ENCODE measurements at regions not wholly inside any gene's neighbourhood (a gene's known extent, or its start where the extent isn't known, plus 50 kb on each side); places are given as distances from the start of the nearest gene placed in this dataset.

DNA sequence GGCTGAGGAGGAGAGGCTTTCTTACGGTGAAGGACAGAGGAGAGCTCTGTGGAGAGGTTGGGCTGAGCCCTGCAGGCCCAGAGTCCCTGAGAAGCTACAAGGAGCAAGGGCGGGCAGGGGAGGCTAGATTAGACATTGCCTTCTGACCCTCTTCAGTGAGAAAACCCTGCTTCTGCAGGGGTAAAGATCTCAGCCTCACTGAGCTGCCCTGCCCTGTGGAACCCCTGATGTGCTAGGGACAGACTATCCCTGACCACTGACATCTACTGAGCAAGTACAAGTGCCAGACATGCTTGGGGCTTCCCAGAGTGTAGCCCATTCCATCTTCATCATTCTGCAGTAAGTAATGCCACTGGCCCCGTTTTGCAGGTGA is 111.5 kb downstream of the CYP26B1 start:
- Mint-ChIP-seq H3K9me3 (no peaks in the 10 kb centered on the region), H3K4me3 (no peak overlapping the region), H3K36me3 (ENCODE audit: low read depth) (no peaks in the 10 kb centered on the region), H3K4me1 (no peaks in the 10 kb centered on the region), H3K27ac (no peak overlapping the region), H3K27me3 (no peaks in the 10 kb centered on the region)
- intact Hi-C loops (cut with micrococcal nuclease): no loop called here
- TF ChIP-seq, protein P1, sequence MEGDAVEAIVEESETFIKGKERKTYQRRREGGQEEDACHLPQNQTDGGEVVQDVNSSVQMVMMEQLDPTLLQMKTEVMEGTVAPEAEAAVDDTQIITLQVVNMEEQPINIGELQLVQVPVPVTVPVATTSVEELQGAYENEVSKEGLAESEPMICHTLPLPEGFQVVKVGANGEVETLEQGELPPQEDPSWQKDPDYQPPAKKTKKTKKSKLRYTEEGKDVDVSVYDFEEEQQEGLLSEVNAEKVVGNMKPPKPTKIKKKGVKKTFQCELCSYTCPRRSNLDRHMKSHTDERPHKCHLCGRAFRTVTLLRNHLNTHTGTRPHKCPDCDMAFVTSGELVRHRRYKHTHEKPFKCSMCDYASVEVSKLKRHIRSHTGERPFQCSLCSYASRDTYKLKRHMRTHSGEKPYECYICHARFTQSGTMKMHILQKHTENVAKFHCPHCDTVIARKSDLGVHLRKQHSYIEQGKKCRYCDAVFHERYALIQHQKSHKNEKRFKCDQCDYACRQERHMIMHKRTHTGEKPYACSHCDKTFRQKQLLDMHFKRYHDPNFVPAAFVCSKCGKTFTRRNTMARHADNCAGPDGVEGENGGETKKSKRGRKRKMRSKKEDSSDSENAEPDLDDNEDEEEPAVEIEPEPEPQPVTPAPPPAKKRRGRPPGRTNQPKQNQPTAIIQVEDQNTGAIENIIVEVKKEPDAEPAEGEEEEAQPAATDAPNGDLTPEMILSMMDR (IDR thresholded peaks at IDR 0.05): no peak
- no peak for DNase-seq
- POLR2A ChIA-PET: no interaction called here
- ATAC-seq (ENCODE audit: low read depth): no peak
- CTCF ChIA-PET: no interaction called here

DNA sequence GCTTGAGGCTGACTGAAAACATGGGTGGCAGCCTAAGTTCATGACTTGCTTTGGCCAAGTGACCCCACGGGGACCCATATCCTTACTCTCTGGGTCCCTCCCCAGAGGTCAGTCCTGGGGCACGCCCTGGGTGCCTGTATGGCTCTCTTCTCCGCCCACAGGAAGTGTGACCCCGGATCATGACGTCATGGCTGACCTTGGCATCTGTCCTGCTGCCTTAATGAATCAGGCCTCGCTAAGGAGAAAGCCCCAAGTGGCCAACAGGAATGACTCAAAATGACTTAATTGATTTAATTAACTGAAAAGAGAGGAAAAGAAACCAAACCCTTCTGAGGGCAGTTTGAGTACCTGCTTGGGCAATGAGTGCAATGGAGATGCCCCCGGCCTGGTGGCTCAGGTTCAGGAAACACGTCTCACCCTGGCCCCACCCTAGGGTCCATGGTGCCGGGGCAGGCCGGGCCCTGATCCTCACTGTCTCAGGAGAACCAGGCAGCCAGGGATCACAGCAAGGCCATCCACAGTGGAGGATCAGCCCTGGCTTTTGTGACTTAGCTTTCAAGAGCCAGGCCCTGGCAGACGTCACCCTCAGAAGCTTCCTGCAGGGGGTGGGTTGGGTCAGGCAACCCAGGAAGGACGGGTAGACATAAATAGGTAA is 112.0 kb downstream of the CYP26B1 start:
- H3K9me3 Mint-ChIP-seq: no peaks in the 10 kb centered on the region
- ChIA-PET CTCF (no interaction called here), POLR2A (no interaction called here)
- H3K27me3 Mint-ChIP-seq: no peaks in the 10 kb centered on the region
- no peak for DNase-seq
- TF ChIP-seq, protein P1 (IDR thresholded peaks at IDR 0.05): no peak
- no peak overlapping the region for H3K27ac Mint-ChIP-seq
- H3K4me1 Mint-ChIP-seq: no peaks in the 10 kb centered on the region
- H3K4me3 Mint-ChIP-seq: no peak overlapping the region
- no peak for ATAC-seq (ENCODE audit: low read depth)
- no peaks in the 10 kb centered on the region for H3K36me3 Mint-ChIP-seq (ENCODE audit: low read depth)
- intact Hi-C loops (cut with micrococcal nuclease): no loop called here

DNA sequence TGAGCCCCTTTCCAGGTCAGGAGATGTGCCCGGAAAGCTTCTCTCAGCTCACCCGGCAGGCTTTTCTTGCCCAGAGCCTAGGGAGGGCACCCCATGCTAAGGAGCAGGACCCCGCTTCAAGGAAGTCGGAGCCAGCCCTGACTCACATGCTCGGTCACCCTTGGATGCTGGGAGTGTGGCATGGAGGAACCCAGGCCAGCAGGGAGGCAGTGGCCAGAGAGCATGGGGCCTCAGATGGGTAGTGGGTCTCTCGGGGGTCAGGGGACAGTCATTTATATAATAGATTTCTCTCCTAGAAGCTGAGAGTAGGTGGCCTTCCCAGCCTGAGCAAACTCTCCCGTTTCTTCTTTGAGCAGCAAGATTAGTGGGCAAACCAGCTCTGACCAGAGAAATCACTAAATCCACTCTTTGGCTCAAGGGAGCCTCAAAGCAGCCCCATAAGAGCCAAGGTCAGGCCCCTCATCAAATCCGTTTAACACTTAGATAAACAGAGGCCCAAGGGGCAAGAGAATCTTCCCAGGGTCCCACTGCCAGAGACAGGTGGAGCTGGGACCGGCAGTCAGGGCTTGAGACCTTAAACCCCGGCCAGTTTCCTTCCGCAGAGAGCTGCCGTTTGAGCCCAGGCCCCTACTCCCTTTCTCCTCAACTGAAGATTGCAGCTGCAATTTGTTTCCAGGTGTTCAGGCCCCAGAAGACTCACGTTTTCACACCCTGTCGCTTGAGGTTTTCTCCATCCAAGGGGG is 113.1 kb downstream of the CYP26B1 start:
- no peak overlapping the region for H3K27ac Mint-ChIP-seq
- ATAC-seq (ENCODE audit: low read depth) (no peak), DNase-seq (no peak)
- no peak overlapping the region for H3K4me3 Mint-ChIP-seq
- H3K4me1 Mint-ChIP-seq: no peaks in the 10 kb centered on the region
- no peaks in the 10 kb centered on the region for H3K36me3 Mint-ChIP-seq (ENCODE audit: low read depth)
- no peaks in the 10 kb centered on the region for H3K9me3 Mint-ChIP-seq
- intact Hi-C loops (cut with micrococcal nuclease): no loop called here
- no peaks in the 10 kb centered on the region for H3K27me3 Mint-ChIP-seq
- ChIA-PET CTCF (no interaction called here), POLR2A (no interaction called here)
- TF ChIP-seq, protein P1 (IDR thresholded peaks at IDR 0.05): no peak

DNA sequence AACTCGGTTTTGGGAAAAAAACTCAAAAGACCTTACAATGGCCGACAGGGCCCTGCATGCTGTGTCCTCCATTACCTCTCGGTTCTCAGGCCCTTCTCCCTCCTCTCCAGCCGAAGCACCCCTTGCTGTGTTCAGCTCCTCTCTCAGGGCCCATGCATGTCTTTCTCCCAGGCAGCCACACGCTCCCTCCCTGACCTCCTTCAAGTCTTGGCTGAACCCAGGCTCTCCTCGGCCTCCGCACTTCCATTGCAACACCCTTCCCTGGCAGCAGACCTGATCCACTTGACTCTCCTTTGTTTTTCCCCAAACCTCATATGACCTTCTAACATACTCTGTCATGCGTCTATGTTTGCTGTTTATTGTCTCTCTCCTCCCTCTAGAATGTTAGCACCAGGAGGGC is 114.0 kb downstream of the CYP26B1 start:
- intact Hi-C loops (cut with micrococcal nuclease): no loop called here

DNA sequence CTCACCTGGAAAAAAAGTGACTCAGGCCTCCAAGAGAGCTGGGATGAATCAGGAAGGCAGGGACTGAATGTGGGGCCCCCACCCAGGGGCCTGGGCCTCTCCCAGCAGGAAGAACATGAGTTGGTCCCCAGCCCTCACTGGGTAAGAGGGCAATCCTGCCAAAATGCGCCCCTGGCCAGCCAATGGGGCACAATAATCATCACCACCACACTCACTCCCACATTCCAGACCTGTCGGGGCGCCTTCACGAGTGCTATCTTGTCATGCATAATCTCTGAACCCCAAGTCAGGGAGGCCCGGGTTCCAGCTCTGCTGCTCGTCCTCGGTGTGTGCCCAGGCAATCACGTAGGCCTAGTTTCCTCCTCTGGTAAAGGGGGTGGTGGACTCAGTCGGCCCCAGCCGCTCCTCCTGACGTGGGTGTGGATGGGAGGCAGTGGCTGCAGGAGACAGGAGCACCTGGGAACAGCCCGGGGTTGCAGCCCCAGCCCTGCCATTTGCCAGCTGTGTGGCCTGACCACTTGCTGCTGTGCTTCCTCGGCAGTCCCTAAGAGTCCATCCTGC is 115.1 kb downstream of the CYP26B1 start:
- Mint-ChIP-seq H3K27me3 (peaks cover 2% of the 10 kb centered on the region), H3K27ac (no peak overlapping the region), H3K36me3 (ENCODE audit: low read depth) (no peaks in the 10 kb centered on the region), H3K4me1 (no peaks in the 10 kb centered on the region), H3K9me3 (no peaks in the 10 kb centered on the region), H3K4me3 (no peak overlapping the region)
- TF ChIP-seq, protein P1 (IDR thresholded peaks at IDR 0.05): no peak
- ChIA-PET CTCF (no interaction called here), POLR2A (no interaction called here)
- no peak for DNase-seq
- intact Hi-C loops (cut with micrococcal nuclease): no loop called here
- no peak for ATAC-seq (ENCODE audit: low read depth)

More for the DNA sequence above, 114.0 kb downstream of the CYP26B1 start:
- Mint-ChIP-seq H3K4me3 (no peak overlapping the region), H3K36me3 (ENCODE audit: low read depth) (no peaks in the 10 kb centered on the region), H3K9me3 (no peaks in the 10 kb centered on the region), H3K4me1 (no peaks in the 10 kb centered on the region), H3K27ac (no peak overlapping the region), H3K27me3 (no peaks in the 10 kb centered on the region)
- CTCF ChIA-PET: no interaction called here
- DNase-seq: no peak
- no peak for ATAC-seq (ENCODE audit: low read depth)
- POLR2A ChIA-PET: no interaction called here
- TF ChIP-seq, protein P1 (IDR thresholded peaks at IDR 0.05): no peak

Data from activated B cell treated with CpG ODN at 0.5 μM for 24 hours (primary cell).